ENCODE measurements at regions not wholly inside any gene's neighbourhood (a gene's known extent, or its start where the extent isn't known, plus 50 kb on each side); places are given as distances from the start of the nearest gene placed in this dataset.
"Not testable (repeated sequence)": the region's sequence is repeated elsewhere in the genome, so short reads cannot be mapped to it uniquely, and the experiment has no call there.

GRCh38 chr3:106309274-106309673 lies 440.5 kb upstream of the CBLB start:
- Mint-ChIP-seq H3K4me3 (no peak overlapping the region), H3K27ac (no peak overlapping the region), H3K4me1 (ENCODE audit: low read depth) (peaks cover 7% of the 10 kb centered on the region), H3K27me3 (no peaks in the 10 kb centered on the region), H3K36me3 (ENCODE audit: low read depth) (no peaks in the 10 kb centered on the region), H3K9me3 (peaks cover 9% of the 10 kb centered on the region)

GRCh38 chr3:106309798-106310197 lies 441.0 kb upstream of the CBLB start:
- H3K9me3 Mint-ChIP-seq; H3K4me3 Mint-ChIP-seq; H3K4me1 Mint-ChIP-seq (ENCODE audit: low read depth); H3K27ac Mint-ChIP-seq; H3K27me3 Mint-ChIP-seq; H3K36me3 Mint-ChIP-seq (ENCODE audit: low read depth): not testable (repeated sequence)

DNA sequence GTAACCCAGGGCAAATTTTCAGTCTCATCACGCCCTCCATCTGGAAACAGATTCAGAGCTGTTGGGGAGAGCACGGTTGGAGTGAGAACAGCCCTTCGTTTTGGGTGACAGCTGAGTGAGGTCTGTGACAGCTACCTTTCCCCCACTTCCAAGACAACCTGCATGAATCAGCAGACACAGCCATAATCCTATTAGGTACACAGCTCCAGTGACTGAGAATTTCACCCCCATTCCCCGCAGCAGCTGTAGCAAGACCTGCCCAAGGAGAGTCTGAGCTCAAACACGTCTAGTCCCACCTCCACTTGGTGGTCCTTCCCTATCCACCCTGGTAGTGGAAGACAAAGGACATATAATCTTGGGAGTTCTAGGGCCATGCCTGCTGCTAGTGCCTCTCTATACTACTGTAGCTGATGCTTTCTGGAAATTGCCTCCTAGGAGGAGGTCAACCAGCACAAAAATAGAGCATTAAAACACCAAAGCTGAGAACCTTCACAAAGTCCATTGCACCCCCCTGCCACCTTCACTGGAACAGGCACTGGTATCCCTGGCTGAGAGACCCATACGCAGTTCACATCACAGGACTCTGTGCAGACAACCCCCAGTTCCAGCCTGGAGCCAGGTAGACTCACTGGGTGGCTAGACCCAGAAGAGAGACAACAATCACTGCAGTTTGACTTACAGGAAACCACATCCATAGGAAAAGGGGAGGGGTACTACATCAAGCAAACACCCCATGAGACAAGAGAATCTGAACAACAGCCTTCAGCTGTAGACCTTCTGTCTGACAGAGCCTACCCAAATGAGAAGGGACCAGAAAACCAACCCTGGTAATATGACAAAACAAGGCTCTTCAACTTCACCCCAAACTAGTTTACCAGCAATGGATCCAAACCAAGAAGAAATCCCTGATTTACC lies 448.6 kb upstream of the CBLB start:
- no peaks in the 10 kb centered on the region for H3K27me3 Mint-ChIP-seq
- H3K36me3 Mint-ChIP-seq (ENCODE audit: low read depth), result peaks cover 11% of the 10 kb centered on the region
- H3K4me3 Mint-ChIP-seq, result no peak overlapping the region
- peak overlapping the region; percentile 10 for H3K27ac Mint-ChIP-seq
- H3K9me3 Mint-ChIP-seq, result peaks cover 28% of the 10 kb centered on the region
- H3K4me1 Mint-ChIP-seq (ENCODE audit: low read depth), result peaks cover 17% of the 10 kb centered on the region

DNA sequence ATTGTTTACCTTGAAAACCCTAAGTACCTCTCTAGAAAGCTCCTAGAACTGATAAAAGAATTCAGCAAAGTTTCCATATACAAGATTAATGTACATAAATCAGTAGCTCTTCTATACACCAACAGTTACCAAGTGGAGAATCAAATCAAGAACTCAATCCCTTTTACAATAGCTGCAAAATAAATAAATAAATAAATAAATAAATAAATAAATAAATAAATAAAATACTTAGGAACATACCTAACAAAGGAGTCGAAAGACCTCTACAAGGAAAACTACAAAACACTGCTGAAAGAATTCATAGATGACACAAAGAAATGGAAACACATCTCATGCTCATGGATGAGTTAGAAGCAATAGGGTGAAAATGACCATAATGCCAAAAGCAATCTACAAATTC lies 452.6 kb upstream of the CBLB start:
- not testable (repeated sequence) for H3K4me3 Mint-ChIP-seq, H3K27me3 Mint-ChIP-seq, H3K27ac Mint-ChIP-seq
- Mint-ChIP-seq H3K4me1 (ENCODE audit: low read depth) (peaks cover 24% of the 10 kb centered on the region), H3K9me3 (peaks cover 39% of the 10 kb centered on the region), H3K36me3 (ENCODE audit: low read depth) (peaks cover 38% of the 10 kb centered on the region)

DNA sequence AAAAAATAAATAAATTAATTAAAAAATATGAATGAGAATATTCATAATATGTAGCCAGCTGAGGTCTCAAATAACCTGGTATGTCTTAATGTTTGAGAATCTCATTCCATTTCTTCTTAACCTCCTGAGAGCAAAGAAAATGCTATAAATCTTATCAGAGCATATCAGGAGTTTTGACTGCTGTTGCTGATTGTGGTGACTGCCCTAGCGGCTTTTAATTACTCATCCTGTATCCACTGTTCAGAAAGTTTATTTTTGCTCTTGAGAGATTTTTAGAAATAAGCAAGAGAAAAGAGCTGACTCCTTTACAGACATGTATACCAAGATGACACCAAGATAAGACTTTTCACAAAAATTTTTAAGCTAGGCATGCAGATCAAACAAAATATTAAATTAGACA lies 454.8 kb upstream of the CBLB start:
- Mint-ChIP-seq H3K27ac (no peak overlapping the region), H3K4me3 (no peak overlapping the region), H3K4me1 (ENCODE audit: low read depth) (peaks cover 24% of the 10 kb centered on the region), H3K27me3 (no peaks in the 10 kb centered on the region), H3K9me3 (peaks cover 36% of the 10 kb centered on the region), H3K36me3 (ENCODE audit: low read depth) (peaks cover 34% of the 10 kb centered on the region)

DNA sequence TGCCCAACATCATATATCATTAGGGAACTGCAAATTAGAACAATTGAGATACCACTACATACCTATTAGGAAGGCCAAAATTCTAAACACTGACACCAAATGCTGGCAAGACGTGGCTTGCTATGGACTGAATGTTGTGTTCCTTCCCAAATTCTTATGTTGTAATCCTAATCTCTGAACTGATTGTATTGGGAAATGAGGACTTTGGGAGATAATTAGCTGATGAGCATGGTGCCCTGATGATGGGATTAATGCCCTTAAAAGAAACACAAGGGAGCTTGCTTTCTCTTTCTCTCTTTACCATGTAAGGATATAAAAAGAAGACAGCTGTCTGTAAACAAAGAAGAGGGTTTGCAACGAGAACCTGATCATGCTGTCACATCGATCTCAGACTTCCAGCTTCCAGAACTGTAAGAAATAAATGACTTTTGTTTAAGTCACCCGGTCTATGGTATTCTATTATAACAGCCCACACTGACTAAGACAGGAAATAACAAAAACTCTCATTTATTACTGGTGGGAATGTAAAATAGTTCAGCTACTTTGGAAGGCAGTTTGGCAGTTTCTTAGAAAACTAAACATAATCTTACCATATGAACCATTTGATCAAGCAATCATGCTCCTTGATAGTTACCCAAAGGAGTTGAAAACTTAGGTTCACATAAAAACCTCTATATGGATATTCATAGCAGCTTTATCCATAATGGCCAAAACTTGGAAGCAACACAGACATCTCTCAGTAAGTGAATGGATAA lies 458.3 kb upstream of the CBLB start:
- Mint-ChIP-seq H3K36me3 (ENCODE audit: low read depth) (peaks cover 30% of the 10 kb centered on the region), H3K9me3 (peaks cover 23% of the 10 kb centered on the region), H3K4me1 (ENCODE audit: low read depth) (peaks cover 49% of the 10 kb centered on the region), H3K27me3 (no peaks in the 10 kb centered on the region), H3K4me3 (peak overlapping the region; percentile 53), H3K27ac (peak overlapping the region; percentile 59)

- Mint-ChIP-seq H3K4me3 (no peak overlapping the region), H3K36me3 (ENCODE audit: low read depth) (peaks cover 25% of the 10 kb centered on the region), H3K9me3 (peaks cover 17% of the 10 kb centered on the region), H3K4me1 (ENCODE audit: low read depth) (peaks cover 55% of the 10 kb centered on the region), H3K27me3 (no peaks in the 10 kb centered on the region), H3K27ac (peak overlapping the region; percentile 2)
These were observed 458.8 kb upstream of the CBLB start for GRCh38 chr3:106327696-106328025.

- H3K4me1 Mint-ChIP-seq (ENCODE audit: low read depth), result peaks cover 60% of the 10 kb centered on the region
- peaks cover 25% of the 10 kb centered on the region for H3K36me3 Mint-ChIP-seq (ENCODE audit: low read depth)
- H3K27me3 Mint-ChIP-seq, result no peaks in the 10 kb centered on the region
- peaks cover 16% of the 10 kb centered on the region for H3K9me3 Mint-ChIP-seq
- H3K27ac Mint-ChIP-seq, result no peak overlapping the region
- no peak overlapping the region for H3K4me3 Mint-ChIP-seq
These were observed 459.4 kb upstream of the CBLB start for GRCh38 chr3:106328224-106328623.

DNA sequence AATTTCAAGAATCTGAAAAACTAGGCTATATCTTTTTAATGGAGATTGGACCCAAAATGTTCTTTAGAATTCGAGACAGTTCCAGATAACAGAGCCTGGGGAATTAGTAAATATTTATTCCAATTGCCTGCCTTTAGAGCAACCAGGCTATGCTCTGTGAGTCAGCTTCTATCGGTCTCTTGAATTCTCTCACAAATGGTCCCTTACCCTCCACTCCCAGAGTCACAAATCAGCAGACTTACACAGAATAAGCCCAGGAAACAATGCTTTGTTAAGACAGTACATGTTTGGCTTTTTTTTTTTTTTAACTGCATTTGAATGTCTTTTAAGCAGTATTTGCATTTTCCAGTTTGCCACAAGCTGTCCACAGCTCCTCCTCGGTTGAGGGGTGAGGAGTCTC lies 460.7 kb upstream of the CBLB start:
- H3K9me3 Mint-ChIP-seq, result peaks cover 7% of the 10 kb centered on the region
- peak overlapping the region; percentile 75 for H3K27ac Mint-ChIP-seq
- H3K4me1 Mint-ChIP-seq (ENCODE audit: low read depth), result peaks cover 73% of the 10 kb centered on the region
- H3K27me3 Mint-ChIP-seq, result no peaks in the 10 kb centered on the region
- peaks cover 15% of the 10 kb centered on the region for H3K36me3 Mint-ChIP-seq (ENCODE audit: low read depth)
- no peak overlapping the region for H3K4me3 Mint-ChIP-seq

DNA sequence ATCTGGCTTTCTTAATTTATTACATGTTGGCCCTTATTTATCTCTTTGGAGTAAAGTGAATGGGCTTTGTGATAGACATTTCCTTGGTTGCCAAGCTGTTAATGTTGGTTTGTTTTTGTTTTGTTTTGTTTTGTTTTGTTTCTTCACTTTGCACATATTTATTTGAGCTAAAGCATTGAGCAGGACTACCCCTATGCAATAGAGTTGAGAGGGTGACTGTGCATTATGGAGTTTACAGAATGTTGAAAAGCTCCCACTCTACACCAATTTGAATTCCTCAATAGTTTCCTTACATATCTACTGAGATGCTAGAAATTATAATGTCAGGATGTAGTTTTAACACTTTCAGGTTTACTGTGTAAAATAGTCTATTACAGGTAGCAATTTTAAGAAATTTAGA lies 462.8 kb upstream of the CBLB start:
- Mint-ChIP-seq H3K4me1 (ENCODE audit: low read depth) (peaks cover 85% of the 10 kb centered on the region), H3K27ac (peak overlapping the region; percentile 69), H3K27me3 (no peaks in the 10 kb centered on the region), H3K4me3 (no peak overlapping the region), H3K9me3 (peaks cover 4% of the 10 kb centered on the region), H3K36me3 (ENCODE audit: low read depth) (peaks cover 3% of the 10 kb centered on the region)

DNA sequence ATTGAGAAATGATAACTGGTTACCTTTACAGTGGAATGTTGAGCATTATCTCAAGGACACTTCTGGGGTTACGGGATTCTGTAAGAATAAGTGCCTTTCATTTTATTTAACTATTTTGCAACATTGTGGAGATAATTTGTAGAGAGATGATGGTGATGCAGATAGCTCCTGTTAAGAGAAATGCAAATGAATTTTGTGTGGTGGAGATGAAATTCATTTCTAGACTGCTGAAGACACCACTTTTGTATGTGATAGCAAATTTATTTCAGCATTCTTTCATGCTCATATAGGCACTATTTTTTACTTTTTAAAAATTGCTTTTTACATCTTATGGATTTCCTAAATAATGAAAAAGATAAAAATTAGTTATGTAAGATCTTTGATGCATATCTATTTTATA lies 463.3 kb upstream of the CBLB start:
- peaks cover 6% of the 10 kb centered on the region for H3K9me3 Mint-ChIP-seq
- H3K4me1 Mint-ChIP-seq (ENCODE audit: low read depth), result peaks cover 85% of the 10 kb centered on the region
- no peaks in the 10 kb centered on the region for H3K27me3 Mint-ChIP-seq
- H3K36me3 Mint-ChIP-seq (ENCODE audit: low read depth), result peaks cover 4% of the 10 kb centered on the region
- H3K27ac Mint-ChIP-seq, result peak overlapping the region; percentile 99
- no peak overlapping the region for H3K4me3 Mint-ChIP-seq

- H3K27me3 Mint-ChIP-seq, result no peaks in the 10 kb centered on the region
- H3K27ac Mint-ChIP-seq, result peak overlapping the region; percentile 99
- H3K36me3 Mint-ChIP-seq (ENCODE audit: low read depth), result peaks cover 4% of the 10 kb centered on the region
- H3K4me3 Mint-ChIP-seq, result peak overlapping the region; percentile 35
- peaks cover 85% of the 10 kb centered on the region for H3K4me1 Mint-ChIP-seq (ENCODE audit: low read depth)
- H3K9me3 Mint-ChIP-seq, result peaks cover 8% of the 10 kb centered on the region
These were observed 464.1 kb upstream of the CBLB start for GRCh38 chr3:106332884-106333283.

- peaks cover 93% of the 10 kb centered on the region for H3K4me1 Mint-ChIP-seq (ENCODE audit: low read depth)
- peak overlapping the region; percentile 77 for H3K4me3 Mint-ChIP-seq
- peaks cover 4% of the 10 kb centered on the region for H3K36me3 Mint-ChIP-seq (ENCODE audit: low read depth)
- peaks cover 12% of the 10 kb centered on the region for H3K9me3 Mint-ChIP-seq
- H3K27ac Mint-ChIP-seq, result peak overlapping the region; percentile 99
- H3K27me3 Mint-ChIP-seq, result no peaks in the 10 kb centered on the region
These were observed 465.3 kb upstream of the CBLB start for GRCh38 chr3:106333911-106334618.

DNA sequence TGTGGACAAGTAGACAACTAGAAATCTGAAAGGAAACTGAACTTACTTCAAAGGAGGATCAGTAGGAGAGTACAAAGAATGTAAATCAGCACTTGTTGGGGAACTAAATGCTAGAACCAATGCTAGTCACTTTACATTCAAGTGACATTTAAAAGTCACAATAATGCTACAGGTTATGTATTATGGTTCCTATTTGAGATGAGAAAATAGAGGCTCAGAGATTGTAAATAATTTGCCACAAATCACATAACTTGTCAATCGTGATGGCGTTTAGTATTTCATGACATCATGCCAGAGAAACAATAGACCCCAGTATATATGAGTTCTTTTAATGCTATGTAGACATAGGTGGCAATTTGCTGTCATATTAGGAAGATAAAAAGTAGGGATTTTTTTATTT lies 467.8 kb upstream of the CBLB start:
- Mint-ChIP-seq H3K4me1 (ENCODE audit: low read depth) (peaks cover 81% of the 10 kb centered on the region), H3K27me3 (no peaks in the 10 kb centered on the region), H3K36me3 (ENCODE audit: low read depth) (peaks cover 4% of the 10 kb centered on the region), H3K4me3 (peak overlapping the region; percentile 63), H3K9me3 (peaks cover 12% of the 10 kb centered on the region), H3K27ac (peak overlapping the region; percentile 99)

GRCh38 chr3:106337116-106337515 lies 468.3 kb upstream of the CBLB start:
- Mint-ChIP-seq H3K4me1 (ENCODE audit: low read depth) (peaks cover 77% of the 10 kb centered on the region), H3K36me3 (ENCODE audit: low read depth) (peaks cover 4% of the 10 kb centered on the region), H3K27ac (peak overlapping the region; percentile 99), H3K4me3 (peak overlapping the region; percentile 63), H3K27me3 (no peaks in the 10 kb centered on the region), H3K9me3 (peaks cover 12% of the 10 kb centered on the region)
